ENCODE measurements at regions not wholly inside any gene's neighbourhood (a gene's known extent, or its start where the extent isn't known, plus 50 kb on each side); places are given as distances from the start of the nearest gene placed in this dataset.

- ATAC-seq (no peak), DNase-seq (no peak)
- intact Hi-C loops (cut with DNase I, micrococcal nuclease), result no loop called here
- no peaks in the 10 kb centered on the region for H3K9me3 ChIP-seq
- H3K36me3 ChIP-seq (ENCODE audit: low read depth), result no peaks in the 10 kb centered on the region
- no peak for TF ChIP-seq CTCF (IDR thresholded peaks at IDR 0.05)
- H3K4me3 ChIP-seq, result no peak overlapping the region
- H3K4me1 ChIP-seq (ENCODE audit: low read depth), result no peaks in the 10 kb centered on the region
Observed at GRCh38 chr19:30857388-30857787, 485.2 kb downstream of the ZNF536 start.

GRCh38 chr19:30856786-30857185 lies 484.6 kb downstream of the ZNF536 start:
- ATAC-seq (no peak), DNase-seq (no peak)
- intact Hi-C loops (cut with DNase I, micrococcal nuclease), result no loop called here
- H3K4me3 ChIP-seq, result no peak overlapping the region
- TF ChIP-seq CTCF (IDR thresholded peaks at IDR 0.05), result no peak
- no peaks in the 10 kb centered on the region for H3K9me3 ChIP-seq
- no peaks in the 10 kb centered on the region for H3K36me3 ChIP-seq (ENCODE audit: low read depth)
- H3K4me1 ChIP-seq (ENCODE audit: low read depth), result no peaks in the 10 kb centered on the region

GRCh38 chr19:30856376-30856775 lies 484.2 kb downstream of the ZNF536 start:
- Histone ChIP-seq H3K9me3 (no peaks in the 10 kb centered on the region), H3K4me1 (ENCODE audit: low read depth) (no peaks in the 10 kb centered on the region), H3K4me3 (no peak overlapping the region), H3K36me3 (ENCODE audit: low read depth) (no peaks in the 10 kb centered on the region)
- intact Hi-C loops (cut with DNase I, micrococcal nuclease), result no loop called here
- no peak for DNase-seq
- ATAC-seq, result no peak
- no peak for TF ChIP-seq CTCF (IDR thresholded peaks at IDR 0.05)

- no peak for DNase-seq
- Histone ChIP-seq H3K9me3 (no peaks in the 10 kb centered on the region), H3K36me3 (ENCODE audit: low read depth) (no peaks in the 10 kb centered on the region), H3K4me1 (ENCODE audit: low read depth) (no peaks in the 10 kb centered on the region), H3K4me3 (no peak overlapping the region)
- no peak for ATAC-seq
- intact Hi-C loops (cut with DNase I, micrococcal nuclease), result no loop called here
- TF ChIP-seq CTCF (IDR thresholded peaks at IDR 0.05), result no peak
Observed at GRCh38 chr19:30855442-30855841, 483.3 kb downstream of the ZNF536 start.

GRCh38 chr19:30854661-30855060 lies 482.5 kb downstream of the ZNF536 start:
- intact Hi-C loops (cut with DNase I, micrococcal nuclease), result no loop called here
- H3K9me3 ChIP-seq, result no peaks in the 10 kb centered on the region
- H3K36me3 ChIP-seq (ENCODE audit: low read depth), result no peaks in the 10 kb centered on the region
- ATAC-seq (no peak), DNase-seq (no peak)
- no peak overlapping the region for H3K4me3 ChIP-seq
- H3K4me1 ChIP-seq (ENCODE audit: low read depth), result no peaks in the 10 kb centered on the region
- TF ChIP-seq CTCF (IDR thresholded peaks at IDR 0.05), result no peak

- Histone ChIP-seq H3K36me3 (ENCODE audit: low read depth) (no peaks in the 10 kb centered on the region), H3K4me3 (no peak overlapping the region), H3K4me1 (ENCODE audit: low read depth) (no peaks in the 10 kb centered on the region), H3K9me3 (no peaks in the 10 kb centered on the region)
- ATAC-seq (no peak), DNase-seq (no peak)
- intact Hi-C loops (cut with DNase I, micrococcal nuclease), result no loop called here
- no peak for TF ChIP-seq CTCF (IDR thresholded peaks at IDR 0.05)
Observed at GRCh38 chr19:30854207-30854606, 482.0 kb downstream of the ZNF536 start.
